ENCODE measurements at regions not wholly inside any gene's neighbourhood (a gene's known extent, or its start where the extent isn't known, plus 50 kb on each side); places are given as distances from the start of the nearest gene placed in this dataset.

DNA sequence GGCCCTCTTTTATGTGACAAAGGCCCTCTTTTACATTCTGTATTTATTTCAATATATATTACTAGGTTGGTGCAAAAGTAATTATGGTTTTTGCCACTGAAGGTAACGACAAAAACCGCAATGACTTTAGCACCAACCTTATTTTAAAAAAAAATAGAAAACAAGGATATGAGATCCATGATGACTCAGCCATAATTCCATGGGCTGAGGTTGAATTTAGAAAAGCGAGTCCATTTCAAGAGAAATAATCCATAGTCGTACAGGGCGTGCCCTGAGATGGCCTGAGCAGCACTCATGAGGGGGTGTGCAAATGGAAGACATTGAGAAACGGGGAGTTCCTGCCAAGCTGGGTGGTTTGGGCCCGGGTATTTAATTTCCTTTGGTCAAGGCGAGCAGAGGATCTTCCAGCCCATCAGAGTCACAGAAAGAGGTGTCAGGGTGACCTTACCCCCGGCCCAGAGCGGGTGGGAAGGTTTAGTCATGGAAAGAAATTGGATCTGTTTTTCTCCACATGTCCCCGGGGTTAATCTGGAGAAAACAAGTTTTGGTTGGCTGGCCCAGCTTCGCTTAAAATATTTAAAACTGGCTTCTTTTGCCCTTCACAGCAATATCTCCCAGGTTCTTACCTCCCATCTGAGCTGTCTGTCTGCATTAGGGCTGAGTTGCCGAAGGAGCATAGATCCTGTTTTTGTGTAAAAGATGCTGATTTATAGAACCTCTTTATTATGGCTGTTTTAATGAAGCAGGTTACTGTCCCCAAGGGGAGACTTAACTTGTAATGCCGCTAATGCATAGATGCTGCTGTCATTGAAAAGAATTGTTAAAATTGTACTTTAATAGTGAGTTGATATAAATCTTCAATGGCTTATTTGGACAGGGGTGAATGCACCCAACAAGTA, 255.6 kb downstream of the PREX1 start:
- TF ChIP-seq, protein P1, sequence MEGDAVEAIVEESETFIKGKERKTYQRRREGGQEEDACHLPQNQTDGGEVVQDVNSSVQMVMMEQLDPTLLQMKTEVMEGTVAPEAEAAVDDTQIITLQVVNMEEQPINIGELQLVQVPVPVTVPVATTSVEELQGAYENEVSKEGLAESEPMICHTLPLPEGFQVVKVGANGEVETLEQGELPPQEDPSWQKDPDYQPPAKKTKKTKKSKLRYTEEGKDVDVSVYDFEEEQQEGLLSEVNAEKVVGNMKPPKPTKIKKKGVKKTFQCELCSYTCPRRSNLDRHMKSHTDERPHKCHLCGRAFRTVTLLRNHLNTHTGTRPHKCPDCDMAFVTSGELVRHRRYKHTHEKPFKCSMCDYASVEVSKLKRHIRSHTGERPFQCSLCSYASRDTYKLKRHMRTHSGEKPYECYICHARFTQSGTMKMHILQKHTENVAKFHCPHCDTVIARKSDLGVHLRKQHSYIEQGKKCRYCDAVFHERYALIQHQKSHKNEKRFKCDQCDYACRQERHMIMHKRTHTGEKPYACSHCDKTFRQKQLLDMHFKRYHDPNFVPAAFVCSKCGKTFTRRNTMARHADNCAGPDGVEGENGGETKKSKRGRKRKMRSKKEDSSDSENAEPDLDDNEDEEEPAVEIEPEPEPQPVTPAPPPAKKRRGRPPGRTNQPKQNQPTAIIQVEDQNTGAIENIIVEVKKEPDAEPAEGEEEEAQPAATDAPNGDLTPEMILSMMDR (IDR thresholded peaks at IDR 0.05; ENCODE audit: low read depth, low read length): no peak
- 0 out of 2 replicates have a peak overlapping the region, but pooled peaks have one; percentile 2 for H3K27ac ChIP-seq
- no peak for DNase-seq
- H3K36me3 ChIP-seq: no peaks in the 10 kb centered on the region
- H3K27me3 ChIP-seq (ENCODE audit: insufficient read depth, low read depth, severe bottlenecking): no peaks in the 10 kb centered on the region
- H3K9me3 ChIP-seq (ENCODE audit: severe bottlenecking): peaks cover 3% of the 10 kb centered on the region
- H3K4me3 ChIP-seq (ENCODE audit: low read depth, low read length): no peak overlapping the region

DNA sequence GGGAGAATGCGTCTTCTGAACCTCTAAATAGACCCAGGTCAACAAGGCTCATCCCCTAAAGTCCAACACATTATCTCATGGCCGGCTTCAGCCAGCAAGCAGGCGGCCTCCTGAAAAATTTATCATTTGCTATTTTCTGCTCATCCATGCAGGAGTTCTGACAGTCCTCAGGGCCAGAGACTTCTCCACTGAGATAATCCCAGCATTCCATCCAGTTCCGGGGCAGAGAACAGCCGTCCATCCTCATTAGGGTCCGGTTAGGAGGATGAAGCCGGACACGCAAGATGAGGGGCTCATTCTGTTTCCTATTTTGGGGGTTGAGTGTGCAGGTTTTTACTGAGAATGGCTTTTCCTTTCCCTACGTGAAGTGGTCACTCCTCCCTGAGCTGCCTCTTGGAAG, 258.1 kb downstream of the PREX1 start:
- DNase-seq: no peak
- Histone ChIP-seq H3K36me3 (no peaks in the 10 kb centered on the region), H3K4me3 (ENCODE audit: low read depth, low read length) (no peak overlapping the region), H3K27ac (no peak overlapping the region), H3K27me3 (ENCODE audit: insufficient read depth, low read depth, severe bottlenecking) (no peaks in the 10 kb centered on the region), H3K9me3 (ENCODE audit: severe bottlenecking) (peaks cover 3% of the 10 kb centered on the region)
- TF ChIP-seq, protein P1 (IDR thresholded peaks at IDR 0.05; ENCODE audit: low read depth, low read length): no peak

DNA sequence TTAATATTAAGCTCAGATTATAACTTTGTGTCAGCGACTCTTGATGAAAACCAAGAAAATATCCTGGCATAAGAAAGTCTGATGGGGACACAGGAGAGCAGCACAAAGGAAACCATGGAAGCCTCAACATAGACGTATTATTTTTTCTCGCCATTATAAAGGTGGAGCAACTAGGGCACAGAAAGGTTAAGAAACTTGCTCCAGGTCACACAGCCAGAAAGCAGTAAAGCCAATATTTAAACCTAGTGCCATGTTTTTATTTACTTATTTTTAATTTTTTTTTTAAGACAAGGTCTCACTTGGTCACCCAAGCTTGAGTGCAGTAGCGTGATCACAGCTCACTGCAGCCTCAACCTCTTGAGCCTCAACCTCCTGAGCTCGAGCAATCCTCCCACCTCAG, 259.3 kb downstream of the PREX1 start:
- Histone ChIP-seq H3K4me3 (ENCODE audit: low read depth, low read length) (no peak overlapping the region), H3K27ac (peak overlapping the region; percentile 69), H3K27me3 (ENCODE audit: insufficient read depth, low read depth, severe bottlenecking) (no peaks in the 10 kb centered on the region), H3K36me3 (no peaks in the 10 kb centered on the region), H3K9me3 (ENCODE audit: severe bottlenecking) (peaks cover 3% of the 10 kb centered on the region)
- DNase-seq: no peak
- TF ChIP-seq, protein P1 (IDR thresholded peaks at IDR 0.05; ENCODE audit: low read depth, low read length): no peak

DNA sequence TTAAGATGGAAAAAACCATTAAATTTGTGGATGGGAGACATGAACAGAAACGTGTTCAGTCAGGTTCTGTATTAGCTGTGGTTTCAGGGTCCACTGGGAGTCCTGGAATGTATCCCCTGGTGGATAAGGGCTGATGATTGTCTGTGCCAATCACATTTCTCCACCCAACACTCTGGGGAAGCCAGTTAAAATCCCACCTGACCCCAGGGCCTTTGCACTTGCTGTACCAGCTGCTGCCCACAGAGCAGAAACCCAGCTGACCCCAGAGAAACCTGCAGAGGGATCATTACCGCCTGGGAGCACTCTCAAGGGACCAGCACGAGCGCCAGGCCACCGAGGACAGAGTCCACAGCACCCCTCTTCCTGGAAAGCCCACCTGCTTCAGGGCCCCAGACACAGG, 260.7 kb downstream of the PREX1 start:
- no peak for DNase-seq
- H3K36me3 ChIP-seq: no peaks in the 10 kb centered on the region
- H3K27ac ChIP-seq: peak overlapping the region; percentile 69
- peaks cover 3% of the 10 kb centered on the region for H3K9me3 ChIP-seq (ENCODE audit: severe bottlenecking)
- H3K4me3 ChIP-seq (ENCODE audit: low read depth, low read length): no peak overlapping the region
- TF ChIP-seq, protein P1 (IDR thresholded peaks at IDR 0.05; ENCODE audit: low read depth, low read length): no peak
- no peaks in the 10 kb centered on the region for H3K27me3 ChIP-seq (ENCODE audit: insufficient read depth, low read depth, severe bottlenecking)

DNA sequence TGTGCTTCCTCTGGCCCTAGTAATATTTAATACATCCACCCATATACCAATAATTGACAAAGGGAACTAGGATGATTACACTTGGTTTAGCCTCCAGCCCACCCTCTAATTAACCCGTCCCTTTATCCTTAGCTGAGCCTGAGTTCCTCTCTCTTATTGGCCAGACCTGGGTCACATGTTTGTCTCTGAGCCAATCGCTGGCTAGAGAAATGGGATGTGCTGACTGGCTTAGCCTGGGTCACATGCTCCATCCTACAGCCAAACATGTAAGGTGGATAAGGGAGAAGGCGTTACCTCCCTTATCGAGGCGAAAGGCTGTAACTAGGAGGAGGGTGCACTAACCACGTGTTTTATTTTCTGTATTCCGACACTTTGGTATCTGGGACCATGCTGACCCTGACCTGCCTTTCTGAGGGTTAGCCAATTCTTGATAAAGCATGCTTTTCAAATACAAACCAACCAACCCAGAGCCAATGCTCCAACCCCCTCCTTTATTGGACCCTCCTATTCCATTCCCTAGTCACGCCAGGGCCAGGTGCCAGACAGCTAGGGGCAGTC, 262.7 kb downstream of the PREX1 start:
- Histone ChIP-seq H3K27ac (no peak overlapping the region), H3K27me3 (ENCODE audit: insufficient read depth, low read depth, severe bottlenecking) (no peaks in the 10 kb centered on the region), H3K9me3 (ENCODE audit: severe bottlenecking) (peaks cover 3% of the 10 kb centered on the region), H3K4me3 (ENCODE audit: low read depth, low read length) (no peak overlapping the region), H3K36me3 (no peaks in the 10 kb centered on the region)
- no peak for DNase-seq
- TF ChIP-seq, protein P1 (IDR thresholded peaks at IDR 0.05; ENCODE audit: low read depth, low read length): no peak

Data from WERI-Rb-1 (cell line).